HG03457 (cell line): ENCODE measurements at regions not wholly inside any gene's neighbourhood (a gene's known extent, or its start where the extent isn't known, plus 50 kb on each side); places are given as distances from the start of the nearest gene placed in this dataset.
"Not testable (repeated sequence)": the region's sequence is repeated elsewhere in the genome, so short reads cannot be mapped to it uniquely, and the experiment has no call there.

Experiments
- ATAC-seq: cut with Tn5 transposase; IDR thresholded peaks from one replicate; pipeline ENCODE4 v1.9.1; 2021; ENCODE audit warnings: moderate number of reproducible peaks; ENCODE audit not compliant: unreplicated experiment

DNA sequence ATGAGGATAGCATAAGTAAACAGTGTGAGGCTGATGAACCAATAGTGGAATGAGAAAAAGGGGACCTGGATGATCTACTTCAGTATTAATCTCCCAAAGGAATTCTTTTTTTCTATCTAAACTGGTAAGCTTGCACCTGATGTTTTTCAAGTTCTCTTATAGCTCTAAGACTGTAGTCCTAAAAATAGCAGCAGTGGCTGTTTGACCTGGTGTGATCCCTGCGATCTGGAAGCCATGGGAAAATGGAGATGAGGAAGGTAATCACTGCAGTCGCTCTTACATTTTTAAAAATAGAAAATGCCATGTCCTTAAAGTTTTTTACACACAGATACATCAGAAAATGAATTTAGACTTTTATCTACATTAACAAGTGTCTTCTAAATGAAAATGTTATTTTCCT lies 926.4 kb upstream of the SLC35B3 start:
- no peak for ATAC-seq

GRCh38 chr6:9360881-9361280 lies 925.5 kb upstream of the SLC35B3 start:
- no peak for ATAC-seq

- ATAC-seq: no peak
These were observed 912.3 kb upstream of the SLC35B3 start for GRCh38 chr6:9347608-9348007.

- no peak for ATAC-seq
These were observed 911.6 kb upstream of the SLC35B3 start for GRCh38 chr6:9346923-9347322.

DNA sequence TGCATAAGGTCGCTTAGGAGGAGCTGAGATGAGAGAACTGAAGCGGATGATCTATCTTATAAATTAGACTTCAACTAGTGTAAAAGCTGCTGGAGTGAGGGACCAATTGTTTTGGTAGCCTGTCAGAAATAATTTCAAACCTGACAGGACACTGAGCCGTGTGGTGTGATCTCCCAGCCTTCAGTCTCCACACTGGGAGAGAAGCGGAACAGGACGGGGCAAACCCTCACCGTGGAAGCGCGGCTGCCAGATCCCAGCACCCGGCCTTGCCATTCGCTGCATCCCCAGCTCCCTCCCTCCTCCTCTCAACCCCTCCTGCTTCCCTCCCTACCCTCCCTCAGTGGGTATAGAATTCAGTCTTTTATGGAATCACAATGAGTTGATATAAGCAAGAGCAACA lies 900.1 kb upstream of the SLC35B3 start:
- no peak for ATAC-seq

DNA sequence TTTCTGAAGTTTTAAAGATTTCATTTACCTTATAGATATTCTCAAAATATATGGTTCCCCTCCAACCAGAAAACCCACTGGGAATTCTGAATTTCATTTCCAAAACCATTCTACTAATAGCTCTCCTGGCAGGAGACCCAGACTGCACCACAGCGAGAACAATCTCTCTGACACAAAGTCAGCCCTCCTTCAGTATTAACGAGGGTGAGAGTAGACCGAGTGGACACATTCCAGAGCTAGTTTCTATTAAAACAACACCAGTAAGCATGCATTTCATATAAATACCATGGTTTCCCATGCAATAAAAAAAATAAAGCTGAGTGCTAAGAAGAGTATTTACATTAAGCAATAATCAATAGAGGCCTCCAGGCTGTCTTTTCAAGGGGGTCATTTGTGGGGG lies 899.6 kb upstream of the SLC35B3 start:
- ATAC-seq: no peak

DNA sequence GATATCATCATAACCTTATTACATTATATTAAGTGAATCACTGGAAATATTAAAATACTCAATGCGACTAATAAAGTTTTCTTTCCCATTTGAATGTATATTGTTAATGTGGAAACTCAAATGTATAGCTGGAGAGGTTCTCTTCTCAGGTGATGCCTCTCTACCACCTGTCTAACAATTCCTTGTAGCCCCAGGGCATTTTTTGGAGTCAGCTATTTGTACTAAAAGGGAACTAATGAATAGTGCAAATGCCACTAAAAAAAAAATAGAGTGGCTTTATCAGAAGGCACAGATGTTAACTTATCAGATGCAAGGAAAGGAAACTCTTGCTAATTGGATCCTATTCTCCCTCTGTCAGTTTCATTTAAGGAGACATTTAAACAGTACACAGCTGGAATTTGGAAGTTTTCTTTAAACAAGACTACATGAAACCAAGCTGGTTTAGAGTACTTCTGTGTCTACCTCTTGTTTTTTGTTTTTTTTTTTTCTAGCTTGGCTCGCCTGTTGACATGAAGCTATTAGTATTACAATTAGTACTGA lies 897.0 kb upstream of the SLC35B3 start:
- ATAC-seq: no peak

DNA sequence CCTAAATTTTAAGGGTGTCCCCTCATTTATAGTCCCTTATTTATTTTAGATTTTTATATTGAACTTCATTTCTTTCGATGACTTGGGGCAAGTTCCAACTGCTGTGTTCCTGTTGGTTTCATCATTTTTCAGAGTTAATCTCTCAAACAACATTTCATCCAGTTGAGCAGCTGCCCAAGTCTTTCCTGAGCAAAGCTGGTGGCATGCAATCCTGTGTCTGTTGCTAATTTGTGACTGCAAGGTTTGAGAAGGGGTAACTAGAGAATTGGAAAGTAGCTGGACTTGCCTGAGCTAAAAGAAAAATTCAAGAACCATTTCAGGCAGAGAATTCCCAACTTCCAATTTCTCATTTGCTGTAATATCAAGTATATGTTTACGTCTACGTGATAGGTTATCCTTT lies 881.5 kb upstream of the SLC35B3 start:
- ATAC-seq: no peak

GRCh38 chr6:9315966-9316650 lies 880.8 kb upstream of the SLC35B3 start:
- no peak for ATAC-seq

GRCh38 chr6:9308284-9308683 lies 872.9 kb upstream of the SLC35B3 start:
- ATAC-seq: no peak

GRCh38 chr6:9307786-9308185 lies 872.4 kb upstream of the SLC35B3 start:
- ATAC-seq: no peak

DNA sequence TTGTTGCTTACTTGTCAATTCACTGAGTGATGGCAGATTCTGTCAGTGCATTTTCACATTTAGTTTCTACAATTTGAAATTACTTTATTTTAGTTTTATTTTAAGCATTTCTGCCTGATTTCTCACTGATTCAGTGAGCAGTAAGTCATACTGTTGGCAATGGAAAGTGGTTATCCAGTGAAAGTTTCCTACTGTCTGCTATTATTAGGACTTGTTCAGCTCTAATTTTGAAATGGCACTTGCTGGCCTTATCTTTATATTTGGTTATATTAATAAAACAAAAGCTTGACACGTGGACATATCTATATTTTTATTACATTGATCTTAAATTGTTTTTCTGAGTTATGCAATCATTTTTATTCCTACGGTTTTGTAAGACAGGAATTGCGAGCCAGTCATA lies 871.8 kb upstream of the SLC35B3 start:
- ATAC-seq: no peak

DNA sequence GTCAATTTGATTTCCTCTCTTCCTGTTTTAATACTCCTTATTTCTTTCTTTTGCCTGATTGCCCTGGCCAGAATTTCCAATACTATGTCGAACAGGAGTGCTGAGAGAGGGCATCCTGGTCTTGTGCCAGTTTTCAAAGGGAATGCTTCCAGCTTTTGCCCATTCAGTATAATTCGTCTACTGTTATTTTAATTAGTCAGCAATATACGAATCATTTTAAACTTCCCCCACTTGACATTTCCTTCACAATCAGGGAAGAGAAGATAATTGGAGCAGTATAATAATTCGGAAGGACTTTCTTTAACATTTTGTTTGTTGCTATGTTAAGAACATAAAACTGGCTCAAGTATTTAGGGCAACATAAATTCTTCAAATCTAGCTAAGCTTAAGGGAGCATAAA lies 860.3 kb upstream of the SLC35B3 start:
- ATAC-seq: no peak

DNA sequence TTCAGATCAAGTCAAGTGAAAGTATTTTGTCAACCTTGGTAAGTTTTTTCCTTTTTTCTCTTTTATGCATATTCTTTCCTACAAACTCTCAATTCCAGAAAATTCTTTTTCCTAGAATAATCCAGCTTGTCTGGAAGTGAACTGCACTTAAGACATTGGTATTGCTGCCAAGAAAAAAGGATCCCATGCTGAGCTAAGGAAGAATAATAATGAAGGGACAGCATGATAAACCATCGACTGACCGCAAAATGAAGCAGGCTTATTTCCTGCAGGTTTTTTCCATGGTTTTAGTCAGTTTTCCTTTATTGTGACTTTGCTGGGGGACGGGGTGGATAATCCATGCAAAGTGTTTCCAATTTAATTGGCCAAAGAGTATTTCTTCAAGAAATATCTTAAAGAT lies 857.6 kb upstream of the SLC35B3 start:
- ATAC-seq: no peak

DNA sequence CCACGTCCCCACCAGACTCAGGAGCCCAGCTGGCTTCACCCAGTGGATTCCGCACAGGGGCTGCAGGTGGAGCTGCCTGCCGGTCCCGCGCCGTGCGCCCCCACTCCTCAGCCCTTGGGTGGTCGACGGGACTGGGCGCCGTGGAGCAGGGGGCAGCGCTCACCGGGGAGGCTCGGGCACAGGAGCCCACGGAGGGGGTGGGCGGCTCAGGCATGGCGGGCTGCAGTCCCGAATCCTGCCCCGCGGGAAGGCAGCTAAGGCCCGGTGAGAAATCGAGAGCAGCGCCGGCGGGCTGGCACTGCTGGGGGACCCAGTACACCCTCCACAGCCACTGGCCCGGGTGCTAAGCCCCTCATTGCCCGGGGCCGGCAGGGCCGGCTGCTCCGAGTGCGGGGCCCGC lies 855.0 kb upstream of the SLC35B3 start:
- not testable (repeated sequence) for ATAC-seq

DNA sequence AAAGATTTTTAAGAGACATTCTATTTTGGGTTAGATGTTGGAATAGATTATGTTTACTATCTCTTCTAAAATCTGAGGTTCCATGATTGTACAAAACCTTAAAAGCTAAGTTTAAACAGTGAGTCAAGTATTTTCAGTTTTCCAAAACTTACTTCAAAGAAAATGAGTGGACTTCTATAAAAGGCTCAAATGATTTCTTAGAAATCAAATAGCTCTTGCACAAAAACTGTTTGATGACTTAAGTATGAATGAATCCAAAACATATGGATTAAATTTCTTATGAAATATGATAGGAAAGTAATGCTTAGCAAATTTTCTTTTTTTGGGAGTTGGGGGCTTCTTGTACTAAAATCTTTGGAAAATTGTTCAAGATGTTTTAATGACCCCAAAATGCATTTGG lies 837.3 kb upstream of the SLC35B3 start:
- ATAC-seq: no peak

GRCh38 chr6:9266741-9267140 lies 831.4 kb upstream of the SLC35B3 start:
- no peak for ATAC-seq

DNA sequence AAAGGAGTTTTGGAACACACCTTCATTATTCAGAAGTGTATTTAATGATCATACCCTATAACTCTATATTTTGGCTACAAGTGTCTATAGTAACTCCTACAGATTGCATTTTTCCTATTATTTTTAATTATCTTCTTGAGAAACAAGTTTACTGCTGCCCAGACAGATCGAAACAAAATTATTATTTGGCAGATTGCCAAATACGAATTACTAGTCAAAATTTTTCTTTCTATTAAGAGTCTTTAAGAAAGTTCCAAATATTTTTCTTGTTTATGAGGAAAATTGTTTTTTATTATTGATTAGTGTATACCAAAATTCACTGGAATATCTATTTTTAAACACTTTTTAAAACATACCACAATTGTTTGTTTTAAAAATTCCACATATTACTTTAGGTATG lies 821.9 kb upstream of the SLC35B3 start:
- no peak for ATAC-seq

DNA sequence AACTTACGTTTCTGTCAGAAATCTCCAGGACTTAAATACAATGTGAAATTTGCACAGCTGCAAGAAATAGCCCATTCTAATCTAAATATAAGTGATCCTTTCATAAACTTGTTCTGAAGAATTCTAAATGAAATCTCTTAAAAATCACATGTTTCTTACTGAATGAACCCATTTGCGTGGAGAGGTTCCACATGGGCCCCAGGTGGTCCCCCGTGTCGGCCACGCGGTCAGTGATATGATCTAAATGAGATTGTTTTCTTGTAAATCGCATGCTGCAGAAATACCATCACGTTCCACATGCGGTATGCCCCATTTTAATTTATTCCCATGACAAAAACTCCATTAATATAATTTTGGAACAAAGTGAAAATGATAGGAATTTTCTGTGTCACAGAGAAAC lies 818.9 kb upstream of the SLC35B3 start:
- ATAC-seq: no peak

DNA sequence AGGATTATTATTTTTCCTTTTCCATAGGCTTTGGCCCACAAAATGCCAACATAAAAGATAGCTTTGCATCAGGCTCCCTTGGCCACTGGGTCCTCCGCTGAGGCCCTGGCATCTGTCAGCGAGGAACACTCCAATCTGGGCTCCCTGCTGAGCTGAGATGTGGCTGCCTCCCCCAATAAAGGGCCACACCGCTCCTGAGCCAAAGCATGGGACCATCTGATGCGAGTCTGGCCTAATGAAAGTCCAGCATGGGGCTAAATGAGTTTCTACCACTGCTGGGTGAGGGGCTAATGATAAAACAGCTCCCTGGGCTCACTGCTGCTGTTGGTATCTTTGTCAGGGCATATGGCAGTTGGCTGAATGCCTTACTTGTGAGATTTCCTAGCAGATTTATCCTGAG lies 817.5 kb upstream of the SLC35B3 start:
- ATAC-seq: no peak

GRCh38 chr6:9250852-9251251 lies 815.5 kb upstream of the SLC35B3 start:
- no peak for ATAC-seq

GRCh38 chr6:9248133-9248532 lies 812.8 kb upstream of the SLC35B3 start:
- ATAC-seq: no peak

- ATAC-seq: no peak
These were observed 805.5 kb upstream of the SLC35B3 start for GRCh38 chr6:9240861-9241260.
